ENCODE measurements at regions not wholly inside any gene's neighbourhood (a gene's known extent, or its start where the extent isn't known, plus 50 kb on each side); places are given as distances from the start of the nearest gene placed in this dataset.

- H3K9me3 Mint-ChIP-seq = no peaks in the 10 kb centered on the region; a peak in 1 of 5 replicates
- Histone ChIP-seq H3K4me2 (ENCODE audit: insufficient read depth, insufficient read length, low read length) (no peak overlapping the region), H3K79me1 (ENCODE audit: insufficient read depth, low read depth, low read length, poor library complexity, severe bottlenecking) (no peaks in the 10 kb centered on the region), H4K8ac (replicated peaks; ENCODE audit: insufficient read length, low read depth, low read length) (no peak overlapping the region), H3K4ac (ENCODE audit: low read depth, low read length) (no peak overlapping the region), H3K27me3 (ENCODE audit: insufficient read depth, low read length) (no peaks in the 10 kb centered on the region), H2BK120ac (ENCODE audit: low read depth, low read length, poor library complexity, severe bottlenecking) (no peak overlapping the region), H4K20me1 (ENCODE audit: control insufficient read depth, insufficient read depth, insufficient read length) (no peaks in the 10 kb centered on the region), H2BK20ac (ENCODE audit: low read depth, low read length, poor library complexity, severe bottlenecking) (no peak overlapping the region), H3T11ph (ENCODE audit: low read length) (no peak overlapping the region), H4K5ac (ENCODE audit: insufficient read length, low read depth, low read length) (no peak overlapping the region), H3K23ac (ENCODE audit: insufficient read length, low read depth, low read length) (no peak overlapping the region), H3K23me2 (ENCODE audit: insufficient read length, low read depth, low read length, poor library complexity, severe bottlenecking) (peaks cover 4% of the 10 kb centered on the region), H3K18ac (ENCODE audit: insufficient read length, low read depth, low read length) (no peak overlapping the region), H3K79me2 (ENCODE audit: insufficient read depth, low read length) (no peaks in the 10 kb centered on the region), H3K14ac (ENCODE audit: insufficient read depth, low read length) (no peak overlapping the region), H2BK12ac (ENCODE audit: insufficient read length, low read depth, low read length) (no peak overlapping the region), H2BK15ac (ENCODE audit: low read depth, low read length) (no peak overlapping the region), H3K4me1 (ENCODE audit: insufficient read depth, low read length) (no peaks in the 10 kb centered on the region), H3K27ac (ENCODE audit: insufficient read length, low read depth, low read length) (no peak overlapping the region), H3K9ac (ENCODE audit: extremely low read depth, insufficient read length, low read length) (no peak overlapping the region), H3K9me3 (ENCODE audit: control insufficient read depth, low read depth, low read length) (no peaks in the 10 kb centered on the region), H3K56ac (ENCODE audit: insufficient read length, low read depth, low read length) (no peak overlapping the region), H2AK5ac (ENCODE audit: insufficient read length, low read length) (no peak overlapping the region), H2AFZ (ENCODE audit: low read length) (no peak overlapping the region), H2BK5ac (ENCODE audit: insufficient read length, low read length) (no peak overlapping the region), H4K91ac (ENCODE audit: insufficient read length, low read depth, low read length) (no peak overlapping the region)
- WGBS (ENCODE audit: extremely low coverage, insufficient read length, low lambda C conversion rate) = no CpG with 5 or more reads among the region's 2 CpGs
- no peaks in the 10 kb centered on the region for H3K27me3 Mint-ChIP-seq (ENCODE audit: low read depth)
- DNase-seq = no peak
- H3K36me3 Mint-ChIP-seq (ENCODE audit: insufficient read depth in 1 of 3, low read depth in 3 of 3) = no peaks in the 10 kb centered on the region
- no peak overlapping the region for H3K27ac Mint-ChIP-seq
- H3K4me1 Mint-ChIP-seq = peaks cover 16 to 17% of the 10 kb centered on the region in 2 experiments
- no peak for TF ChIP-seq CTCF (conservative IDR thresholded peaks at IDR 0.05)
- H3K4me3 Mint-ChIP-seq = no peak overlapping the region
These were observed 67.1 kb upstream of the ENPP6 start for GRCh38 chr4:184284742-184285141.
